ENCODE measurements at regions not wholly inside any gene's neighbourhood (a gene's known extent, or its start where the extent isn't known, plus 50 kb on each side); places are given as distances from the start of the nearest gene placed in this dataset.

DNA sequence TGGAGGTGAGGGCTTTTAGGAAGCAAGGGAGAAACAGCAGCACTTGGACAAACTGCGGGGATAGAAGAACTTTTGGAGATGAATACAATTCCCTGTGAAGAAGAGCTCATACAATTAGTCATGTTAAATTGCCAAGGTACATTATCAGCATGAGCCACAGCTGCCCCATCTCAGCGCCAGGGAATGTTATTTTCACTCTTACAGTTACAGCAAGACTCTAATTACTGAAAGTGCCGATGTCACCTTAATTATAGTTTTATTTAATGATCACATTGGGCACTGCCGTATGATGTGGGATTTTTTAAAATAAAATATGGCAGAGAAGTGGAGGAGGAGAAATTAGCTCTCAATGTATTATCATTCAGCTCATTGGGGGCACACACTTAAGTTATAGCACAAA lies 144.8 kb upstream of the MON1B start:
- TF ChIP-seq, protein P1, sequence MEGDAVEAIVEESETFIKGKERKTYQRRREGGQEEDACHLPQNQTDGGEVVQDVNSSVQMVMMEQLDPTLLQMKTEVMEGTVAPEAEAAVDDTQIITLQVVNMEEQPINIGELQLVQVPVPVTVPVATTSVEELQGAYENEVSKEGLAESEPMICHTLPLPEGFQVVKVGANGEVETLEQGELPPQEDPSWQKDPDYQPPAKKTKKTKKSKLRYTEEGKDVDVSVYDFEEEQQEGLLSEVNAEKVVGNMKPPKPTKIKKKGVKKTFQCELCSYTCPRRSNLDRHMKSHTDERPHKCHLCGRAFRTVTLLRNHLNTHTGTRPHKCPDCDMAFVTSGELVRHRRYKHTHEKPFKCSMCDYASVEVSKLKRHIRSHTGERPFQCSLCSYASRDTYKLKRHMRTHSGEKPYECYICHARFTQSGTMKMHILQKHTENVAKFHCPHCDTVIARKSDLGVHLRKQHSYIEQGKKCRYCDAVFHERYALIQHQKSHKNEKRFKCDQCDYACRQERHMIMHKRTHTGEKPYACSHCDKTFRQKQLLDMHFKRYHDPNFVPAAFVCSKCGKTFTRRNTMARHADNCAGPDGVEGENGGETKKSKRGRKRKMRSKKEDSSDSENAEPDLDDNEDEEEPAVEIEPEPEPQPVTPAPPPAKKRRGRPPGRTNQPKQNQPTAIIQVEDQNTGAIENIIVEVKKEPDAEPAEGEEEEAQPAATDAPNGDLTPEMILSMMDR (conservative IDR thresholded peaks at IDR 0.05; ENCODE audit: low read length) = no peak
- no peak for TF ChIP-seq EZH2phosphoT487 (IDR thresholded peaks at IDR 0.05; ENCODE audit: borderline replicate concordance)
